Testis (tissue), 2 donors: ENCODE measurements at regions not wholly inside any gene's neighbourhood (a gene's known extent, or its start where the extent isn't known, plus 50 kb on each side); places are given as distances from the start of the nearest gene placed in this dataset.

Experiments used
- POLR2A ChIP-seq: fragments of 450-650 bp; IDR thresholded peaks from one replicate; pipeline ENCODE4 v1.6.1; 2017; ENCODE audit warnings: antibody characterized with exemption, mild to moderate bottlenecking, moderate library complexity
- TF ChIP-seq, protein P1 (sequence below), 3 experiments: fragments of 450-650 bp in 2 of 3; fragments of 200-600 bp in 1 of 3; sonication (generic) in 1 of 3; IDR thresholded peaks; one replicate each; pipeline ENCODE4 v1.5.1; 2016 to 2019; ENCODE audit warnings: antibody characterized with exemption in 3 of 3, mild to moderate bottlenecking in 2 of 3, moderate library complexity in 1 of 3

DNA sequence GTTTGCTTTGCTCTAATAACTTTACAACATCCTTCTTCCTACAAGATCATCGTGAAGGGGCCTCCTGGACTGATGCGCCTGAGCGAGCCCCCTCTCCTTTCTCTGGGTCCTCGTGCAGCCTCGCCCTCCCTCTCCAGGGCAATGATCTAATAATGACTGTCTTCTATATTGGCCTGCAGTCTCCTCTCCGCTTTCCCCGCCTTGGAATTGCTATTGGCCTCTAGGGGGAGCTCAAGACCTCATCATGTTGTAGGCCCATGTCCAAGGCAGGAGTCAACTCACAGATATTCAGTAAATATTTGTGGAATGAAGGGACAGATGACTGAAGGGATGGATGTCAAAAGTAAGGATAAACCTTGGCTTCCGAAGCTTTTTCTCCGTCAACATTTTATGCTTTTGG, 1180.3 kb downstream of the TYW1 start:
- no peak for TF ChIP-seq POLR2A
- TF ChIP-seq, protein P1, sequence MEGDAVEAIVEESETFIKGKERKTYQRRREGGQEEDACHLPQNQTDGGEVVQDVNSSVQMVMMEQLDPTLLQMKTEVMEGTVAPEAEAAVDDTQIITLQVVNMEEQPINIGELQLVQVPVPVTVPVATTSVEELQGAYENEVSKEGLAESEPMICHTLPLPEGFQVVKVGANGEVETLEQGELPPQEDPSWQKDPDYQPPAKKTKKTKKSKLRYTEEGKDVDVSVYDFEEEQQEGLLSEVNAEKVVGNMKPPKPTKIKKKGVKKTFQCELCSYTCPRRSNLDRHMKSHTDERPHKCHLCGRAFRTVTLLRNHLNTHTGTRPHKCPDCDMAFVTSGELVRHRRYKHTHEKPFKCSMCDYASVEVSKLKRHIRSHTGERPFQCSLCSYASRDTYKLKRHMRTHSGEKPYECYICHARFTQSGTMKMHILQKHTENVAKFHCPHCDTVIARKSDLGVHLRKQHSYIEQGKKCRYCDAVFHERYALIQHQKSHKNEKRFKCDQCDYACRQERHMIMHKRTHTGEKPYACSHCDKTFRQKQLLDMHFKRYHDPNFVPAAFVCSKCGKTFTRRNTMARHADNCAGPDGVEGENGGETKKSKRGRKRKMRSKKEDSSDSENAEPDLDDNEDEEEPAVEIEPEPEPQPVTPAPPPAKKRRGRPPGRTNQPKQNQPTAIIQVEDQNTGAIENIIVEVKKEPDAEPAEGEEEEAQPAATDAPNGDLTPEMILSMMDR (IDR thresholded peaks at IDR 0.05): peak; percentile 46 to 78 (median 56)
